ENCODE measurements at regions not wholly inside any gene's neighbourhood (a gene's known extent, or its start where the extent isn't known, plus 50 kb on each side); places are given as distances from the start of the nearest gene placed in this dataset.

DNA sequence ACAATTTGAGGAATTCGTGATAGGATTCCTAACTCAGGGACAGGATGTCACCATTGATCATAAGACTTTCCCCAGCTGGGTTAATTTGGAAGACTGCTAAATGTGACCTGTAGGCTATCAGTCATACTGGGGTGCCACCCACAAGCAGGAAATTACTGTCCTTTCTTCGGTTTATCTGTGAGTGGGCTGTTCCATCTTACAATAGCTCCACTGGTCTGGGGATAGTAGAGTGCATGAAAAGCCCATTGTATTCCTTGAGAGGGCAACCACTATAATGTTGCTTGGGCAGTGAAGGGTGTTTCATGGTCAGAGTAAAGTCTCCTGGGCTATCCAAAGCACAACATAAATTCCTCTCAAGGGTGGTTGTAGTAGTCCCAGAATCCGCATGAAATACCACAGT lies 1523.0 kb upstream of the B3GALT2 start:
- TF ChIP-seq, protein P1, sequence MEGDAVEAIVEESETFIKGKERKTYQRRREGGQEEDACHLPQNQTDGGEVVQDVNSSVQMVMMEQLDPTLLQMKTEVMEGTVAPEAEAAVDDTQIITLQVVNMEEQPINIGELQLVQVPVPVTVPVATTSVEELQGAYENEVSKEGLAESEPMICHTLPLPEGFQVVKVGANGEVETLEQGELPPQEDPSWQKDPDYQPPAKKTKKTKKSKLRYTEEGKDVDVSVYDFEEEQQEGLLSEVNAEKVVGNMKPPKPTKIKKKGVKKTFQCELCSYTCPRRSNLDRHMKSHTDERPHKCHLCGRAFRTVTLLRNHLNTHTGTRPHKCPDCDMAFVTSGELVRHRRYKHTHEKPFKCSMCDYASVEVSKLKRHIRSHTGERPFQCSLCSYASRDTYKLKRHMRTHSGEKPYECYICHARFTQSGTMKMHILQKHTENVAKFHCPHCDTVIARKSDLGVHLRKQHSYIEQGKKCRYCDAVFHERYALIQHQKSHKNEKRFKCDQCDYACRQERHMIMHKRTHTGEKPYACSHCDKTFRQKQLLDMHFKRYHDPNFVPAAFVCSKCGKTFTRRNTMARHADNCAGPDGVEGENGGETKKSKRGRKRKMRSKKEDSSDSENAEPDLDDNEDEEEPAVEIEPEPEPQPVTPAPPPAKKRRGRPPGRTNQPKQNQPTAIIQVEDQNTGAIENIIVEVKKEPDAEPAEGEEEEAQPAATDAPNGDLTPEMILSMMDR (IDR thresholded peaks at IDR 0.05), result no peak
- TF ChIP-seq POLR2A (IDR thresholded peaks at IDR 0.05), result no peak

Measured in thyroid gland (tissue), 4 donors.